Bone marrow (tissue), 2 donors: ENCODE measurements at regions not wholly inside any gene's neighbourhood (a gene's known extent, or its start where the extent isn't known, plus 50 kb on each side); places are given as distances from the start of the nearest gene placed in this dataset.
"Not testable (repeated sequence)": the region's sequence is repeated elsewhere in the genome, so short reads cannot be mapped to it uniquely, and the experiment has no call there.

Experiments
- DNase-seq, 2 donors: peaks; one replicate each; lab custom pipeline; 2025; lab: John Stamatoyannopoulos, UW

DNA sequence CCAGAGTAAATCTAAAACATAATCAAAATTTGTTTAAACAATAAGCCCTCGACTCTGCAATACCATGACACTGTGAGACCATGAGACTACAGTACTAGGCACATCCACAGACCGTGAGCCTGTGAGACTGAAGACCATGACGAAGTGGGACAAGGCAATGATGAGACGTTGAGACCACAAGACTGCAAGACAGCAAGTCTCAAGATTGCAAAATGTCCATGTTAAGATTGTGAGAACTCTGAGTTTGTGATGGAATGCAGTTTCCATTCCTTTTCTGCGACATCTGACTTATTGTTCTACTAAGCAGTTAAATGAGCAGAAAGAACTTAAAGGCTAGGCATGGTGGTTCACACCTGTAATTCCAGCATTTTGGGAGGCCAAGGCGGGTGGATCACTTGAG lies 102.1 kb upstream of the PHACTR1 start:
- no peak for DNase-seq

DNA sequence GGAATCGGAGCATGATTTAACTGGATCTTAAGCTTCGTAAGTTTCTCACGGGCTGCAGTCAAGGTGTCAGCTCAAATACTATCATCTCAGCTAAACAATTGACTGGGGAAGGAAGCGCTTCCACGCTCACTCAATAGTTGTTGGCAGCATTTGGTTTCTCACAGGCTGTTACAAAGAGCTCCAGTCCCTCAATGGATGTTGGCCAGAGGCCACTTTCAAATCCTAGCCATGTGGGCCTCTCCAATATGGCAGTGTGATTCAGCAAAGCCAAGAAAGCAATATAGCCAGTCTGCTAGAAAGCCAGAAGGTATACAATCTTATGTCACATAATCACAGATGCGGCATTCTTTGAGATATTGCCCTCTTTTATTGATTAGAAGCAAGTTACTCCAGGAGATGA lies 98.3 kb upstream of the PHACTR1 start:
- no peak for DNase-seq

GRCh38 chr6:12621754-12622153 lies 94.8 kb upstream of the PHACTR1 start:
- DNase-seq = no peak

GRCh38 chr6:12622566-12622965 lies 94.0 kb upstream of the PHACTR1 start:
- no peak for DNase-seq

GRCh38 chr6:12624142-12624837 lies 92.3 kb upstream of the PHACTR1 start:
- no peak for DNase-seq

GRCh38 chr6:12627053-12627452 lies 89.5 kb upstream of the PHACTR1 start:
- no peak for DNase-seq

DNA sequence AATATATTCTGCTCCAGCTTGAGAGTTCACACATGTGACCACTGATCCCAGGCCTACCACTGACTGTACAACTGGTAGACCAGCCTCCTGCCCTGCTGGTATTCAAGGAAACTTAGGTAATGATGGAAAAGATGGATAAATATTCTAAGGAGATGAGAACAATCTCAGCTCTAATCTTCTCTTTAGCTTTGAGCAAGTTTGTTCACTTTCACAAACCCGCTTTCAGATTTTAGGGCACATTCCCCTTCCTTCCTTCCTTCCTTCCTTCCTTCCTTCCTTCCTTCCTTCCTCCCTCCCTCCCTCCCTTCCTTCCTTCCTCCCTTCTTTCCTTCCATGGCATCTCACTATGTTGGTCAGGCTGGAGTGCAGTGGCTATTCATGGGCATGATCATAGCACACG lies 88.2 kb upstream of the PHACTR1 start:
- no peak for DNase-seq

- DNase-seq = not testable (repeated sequence)
These were observed 82.8 kb upstream of the PHACTR1 start for GRCh38 chr6:12633746-12634145.

DNA sequence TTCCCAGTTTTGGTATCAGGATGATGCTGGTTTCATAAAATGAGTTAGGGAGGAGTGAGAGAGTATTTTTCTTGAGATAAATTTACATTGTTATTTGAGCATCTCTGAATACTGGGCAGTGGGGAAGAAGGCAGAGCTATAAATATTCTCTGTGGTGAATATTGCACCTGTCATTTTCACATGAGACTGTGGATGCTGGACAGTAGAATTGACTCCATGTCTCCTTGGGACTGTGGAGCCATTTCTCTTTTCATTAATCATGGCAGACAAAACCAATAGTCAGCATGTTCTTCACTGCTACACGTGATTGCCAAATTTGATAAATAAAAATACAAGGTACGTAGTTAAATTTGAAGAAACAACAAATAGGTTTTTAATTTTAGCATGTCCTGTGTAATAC lies 81.2 kb upstream of the PHACTR1 start:
- no peak for DNase-seq

GRCh38 chr6:12635813-12636212 lies 80.8 kb upstream of the PHACTR1 start:
- DNase-seq = no peak

- no peak for DNase-seq
These were observed 80.2 kb upstream of the PHACTR1 start for GRCh38 chr6:12636336-12636735.

DNA sequence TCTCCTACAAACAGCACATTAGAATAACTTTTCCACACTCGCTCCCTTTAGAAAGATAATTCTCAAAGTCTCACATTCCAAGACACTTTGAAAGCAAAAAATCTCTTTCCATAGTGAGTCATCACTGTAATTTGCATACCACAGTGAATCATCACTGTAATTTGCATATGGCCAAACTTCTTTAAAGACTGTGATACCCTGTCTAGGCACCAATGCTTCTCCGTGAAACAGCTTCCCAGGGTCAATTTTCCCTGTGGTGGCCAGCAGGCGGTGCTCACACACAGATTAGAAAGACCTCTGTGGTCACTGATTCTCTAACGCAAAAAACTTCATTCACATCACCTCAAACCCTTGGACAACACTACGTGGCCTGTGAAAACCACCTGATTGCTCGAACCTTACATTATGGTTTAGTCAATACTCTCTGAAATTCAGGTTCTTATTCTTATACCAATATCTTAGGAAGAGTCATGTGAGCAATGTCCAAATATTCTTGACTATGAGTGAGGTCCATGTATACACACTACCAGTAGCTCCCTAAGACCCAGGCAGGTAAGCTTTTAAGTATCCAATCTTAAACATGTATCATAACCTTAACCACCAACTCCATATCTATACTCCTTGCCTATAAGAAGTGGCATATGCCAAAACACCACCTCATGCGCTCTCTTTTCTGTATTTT lies 78.5 kb upstream of the PHACTR1 start:
- peak in 1 of 2 donors; percentile 70 for DNase-seq

DNA sequence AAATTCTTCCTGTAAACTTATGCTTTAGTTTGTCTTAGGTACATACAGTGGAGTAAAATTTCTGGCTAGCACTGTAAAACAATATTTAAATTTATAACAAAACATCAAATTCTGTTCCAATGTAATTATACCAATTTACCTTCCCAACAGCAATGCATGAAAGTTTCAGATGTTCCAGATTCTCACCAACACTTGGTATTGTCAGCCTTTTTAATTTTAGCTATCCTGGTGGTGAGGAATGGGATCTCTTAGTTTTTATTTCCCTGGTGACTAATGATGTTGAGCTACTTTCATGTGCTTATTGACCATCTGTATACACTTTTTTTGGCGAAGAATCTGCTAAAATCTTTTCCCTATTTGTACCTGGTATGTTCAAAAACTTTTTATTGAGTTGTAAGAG lies 76.1 kb upstream of the PHACTR1 start:
- DNase-seq = no peak

DNA sequence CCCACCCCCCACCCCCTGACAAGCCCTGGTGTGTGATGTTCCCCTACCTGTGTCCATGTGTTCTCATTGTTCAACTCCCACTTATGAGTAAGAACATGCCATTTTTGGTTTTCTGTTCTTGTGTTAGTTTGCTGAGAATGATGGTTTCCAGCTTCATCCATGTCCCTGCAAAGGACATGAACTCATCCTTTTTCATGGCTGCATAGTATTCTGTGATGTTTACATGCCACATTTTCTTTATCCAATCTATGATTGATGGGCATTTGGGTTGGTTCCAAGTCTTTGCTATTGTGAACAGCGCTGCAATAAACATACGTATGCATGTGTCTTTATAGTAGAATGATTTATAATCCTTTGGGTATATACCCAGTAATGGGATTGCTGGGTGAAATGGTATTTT lies 74.8 kb upstream of the PHACTR1 start:
- not testable (repeated sequence) for DNase-seq

DNA sequence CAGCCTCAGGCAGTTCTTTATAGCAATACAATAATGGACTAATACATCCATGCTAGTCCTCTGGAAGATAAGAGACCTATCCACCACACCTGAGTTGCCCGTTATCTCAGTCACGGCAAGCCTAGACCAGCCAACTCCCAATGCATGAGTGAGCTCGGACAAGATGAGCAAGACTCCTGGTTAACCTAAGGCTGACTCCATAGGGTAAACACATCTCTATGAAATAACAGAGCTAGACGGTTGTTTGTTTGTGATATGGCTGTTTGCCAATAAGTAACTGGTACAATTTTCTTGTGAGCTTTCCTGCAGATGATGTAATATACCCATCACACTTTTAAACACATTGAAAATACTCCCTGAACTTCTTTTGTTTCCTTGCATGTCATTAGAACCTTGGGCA lies 70.6 kb upstream of the PHACTR1 start:
- DNase-seq = no peak

- DNase-seq = no peak
These were observed 68.4 kb upstream of the PHACTR1 start for GRCh38 chr6:12648171-12648570.

DNA sequence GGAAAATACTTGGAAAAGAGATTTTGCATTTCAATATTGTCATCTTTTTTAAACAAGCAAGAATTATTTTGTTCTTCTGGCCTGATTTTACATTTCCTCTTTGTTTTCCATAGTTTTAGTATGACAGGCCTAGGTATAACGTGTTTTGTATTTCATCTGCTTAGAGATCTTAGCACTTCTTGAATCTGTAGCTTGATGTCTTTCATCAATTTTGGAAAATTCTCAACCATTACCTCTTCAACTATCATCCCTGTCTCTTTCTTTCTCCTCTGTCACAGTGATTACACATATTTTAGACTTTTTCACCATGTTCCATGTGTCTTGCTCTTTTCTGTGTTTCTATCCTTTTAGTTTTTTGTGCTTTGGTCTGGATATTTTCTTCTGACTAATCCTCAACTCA lies 67.2 kb upstream of the PHACTR1 start:
- DNase-seq = no peak

DNA sequence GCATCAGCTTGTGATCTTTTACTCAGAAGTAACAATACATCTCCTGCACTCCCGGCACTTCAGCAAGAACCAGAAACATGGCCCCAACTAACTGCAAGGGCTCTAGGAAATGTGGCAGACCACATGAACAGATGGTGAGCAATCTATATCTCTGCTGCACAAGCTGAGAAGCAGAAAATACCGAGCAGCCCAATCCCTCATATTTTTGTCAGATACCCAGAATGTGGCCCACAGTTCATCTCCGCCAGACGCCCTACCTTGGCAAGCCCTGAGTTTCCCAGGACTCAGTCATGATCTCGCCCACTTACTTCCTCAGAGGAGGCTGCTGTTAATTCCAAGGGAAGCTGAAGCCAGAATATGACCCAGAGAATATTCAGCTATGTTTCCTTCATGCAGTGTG lies 63.1 kb upstream of the PHACTR1 start:
- peak in 1 of 2 donors; percentile 47 for DNase-seq

- no peak for DNase-seq
These were observed 62.5 kb upstream of the PHACTR1 start for GRCh38 chr6:12654107-12654506.

DNA sequence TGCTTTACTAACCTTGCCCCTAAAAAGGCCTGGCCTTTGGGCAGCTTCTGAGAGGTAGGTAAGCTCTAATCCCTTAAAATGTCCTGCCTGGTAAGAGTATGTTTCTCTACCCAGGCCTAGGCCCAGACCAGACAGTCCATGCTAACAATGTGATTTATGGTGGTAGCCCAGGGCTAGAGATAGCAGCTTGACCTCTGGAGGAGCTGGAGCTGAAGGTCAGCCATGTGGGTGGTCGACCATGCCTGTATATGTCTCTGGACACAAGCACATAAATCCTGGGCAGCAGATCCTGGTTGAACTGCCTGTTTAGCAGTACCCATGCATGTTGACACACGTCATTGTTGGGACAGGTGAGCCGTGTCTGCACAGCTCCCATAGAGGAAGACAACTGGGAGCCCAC lies 62.1 kb upstream of the PHACTR1 start:
- DNase-seq = no peak

GRCh38 chr6:12656906-12657305 lies 59.7 kb upstream of the PHACTR1 start:
- no peak for DNase-seq

- DNase-seq = no peak
These were observed 58.7 kb upstream of the PHACTR1 start for GRCh38 chr6:12657884-12658283.

GRCh38 chr6:12661432-12662089 lies 55.0 kb upstream of the PHACTR1 start:
- no peak for DNase-seq
